HUES48 (cell line): ENCODE measurements at regions not wholly inside any gene's neighbourhood (a gene's known extent, or its start where the extent isn't known, plus 50 kb on each side); places are given as distances from the start of the nearest gene placed in this dataset.

Experiments
- H3K27ac ChIP-seq: one replicate; pipeline ENCODE4 v1.7.0; 2013; ENCODE audit warnings: low read depth, low read length, inconsistent platforms
- H3K27me3 ChIP-seq: 2 replicates; pipeline ENCODE4 v1.6.1; 2013; ENCODE audit warnings: mild to moderate bottlenecking, low read length; ENCODE audit not compliant: control insufficient read depth, insufficient read depth
- H3K36me3 ChIP-seq: 2 replicates; pipeline ENCODE4 v1.6.1; 2013; ENCODE audit warnings: low read length; ENCODE audit not compliant: control insufficient read depth, insufficient read depth
- H3K4me1 ChIP-seq: 2 replicates; pipeline ENCODE4 v1.6.1; 2013; ENCODE audit warnings: mild to moderate bottlenecking, low read length; ENCODE audit not compliant: control insufficient read depth, insufficient read depth
- H3K4me3 ChIP-seq: 2 replicates; pipeline ENCODE4 v1.5.1; 2013; ENCODE audit warnings: mild to moderate bottlenecking, low read depth, low read length
- H3K9ac ChIP-seq: 2 replicates; pipeline ENCODE4 v1.6.1; 2013; ENCODE audit warnings: mild to moderate bottlenecking, low read depth, low read length, moderate library complexity
- H3K9me3 ChIP-seq: 2 replicates; pipeline ENCODE4 v1.6.1; 2013; ENCODE audit warnings: low read length; ENCODE audit not compliant: control insufficient read depth, insufficient read depth

DNA sequence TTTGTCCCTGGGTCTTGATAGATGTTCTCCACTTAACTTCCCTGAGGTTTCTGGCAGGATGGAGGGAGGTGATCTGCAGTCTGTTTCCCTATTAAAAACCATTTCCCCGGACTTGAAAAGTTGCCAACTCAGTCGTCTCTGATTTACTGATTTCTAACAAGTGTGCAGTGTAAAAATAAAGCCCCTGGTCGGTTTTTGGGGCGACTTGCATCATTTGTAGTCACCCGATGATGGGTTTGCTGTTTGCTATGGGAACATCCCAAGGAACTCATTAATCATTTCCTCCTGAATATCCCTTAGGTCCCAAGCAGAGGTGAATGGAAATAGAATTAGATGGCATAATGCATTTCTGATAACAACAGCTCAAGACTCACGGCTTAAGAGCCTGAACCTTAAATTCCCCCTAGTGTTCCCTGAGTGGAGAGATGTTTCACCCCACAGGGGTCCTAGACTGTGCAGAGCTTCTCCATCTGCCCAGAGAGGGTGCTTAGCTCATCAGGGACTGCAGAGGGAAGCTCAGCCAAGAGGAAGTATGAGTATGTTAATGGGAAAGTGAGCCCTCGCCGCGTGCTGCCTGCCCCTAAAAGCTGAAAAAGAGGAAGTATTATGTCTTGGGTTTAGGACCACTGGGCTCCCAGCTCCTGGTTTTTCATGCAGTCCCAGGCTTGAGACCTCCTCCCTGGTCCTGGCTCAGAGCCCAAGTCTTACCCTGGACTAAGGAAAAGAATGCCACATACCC, 115.1 kb upstream of the DAP start:
- H3K4me1 ChIP-seq = 0 out of 2 replicates have a peak, but pooled peaks cover 4% of the 10 kb centered on the region
- H3K9me3 ChIP-seq = no peaks in the 10 kb centered on the region
- no peaks in the 10 kb centered on the region for H3K36me3 ChIP-seq
- no peaks in the 10 kb centered on the region for H3K27me3 ChIP-seq
- H3K4me3 ChIP-seq = no peak overlapping the region
- H3K27ac ChIP-seq = no peak overlapping the region
- no peak overlapping the region for H3K9ac ChIP-seq

- Histone ChIP-seq H3K4me3 (no peak overlapping the region), H3K27me3 (no peaks in the 10 kb centered on the region), H3K27ac (no peak overlapping the region), H3K36me3 (no peaks in the 10 kb centered on the region), H3K9ac (no peak overlapping the region), H3K9me3 (no peaks in the 10 kb centered on the region), H3K4me1 (0 out of 2 replicates have a peak, but pooled peaks cover 4% of the 10 kb centered on the region)
Observed at GRCh38 chr5:10875201-10875768, 114.3 kb upstream of the DAP start.

DNA sequence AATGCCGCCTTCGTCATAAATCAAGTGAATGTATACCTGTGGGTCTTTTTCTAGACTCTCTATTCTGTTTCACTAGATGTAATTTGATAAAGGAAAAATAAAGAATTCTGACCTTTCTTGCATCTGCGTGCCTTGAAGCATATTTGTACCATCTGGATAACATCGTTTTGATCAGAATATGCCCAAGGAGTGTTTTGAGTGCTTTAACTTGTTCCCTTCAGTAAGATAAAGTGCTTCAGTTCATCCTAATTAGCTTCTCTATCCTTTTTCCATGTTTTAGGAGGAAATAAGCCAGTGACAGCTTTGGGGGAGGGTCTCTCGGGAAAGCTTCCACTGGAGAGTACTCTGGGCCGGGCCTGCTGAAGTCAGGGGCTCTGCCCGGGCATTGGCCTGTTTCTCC, 113.5 kb upstream of the DAP start:
- no peak overlapping the region for H3K27ac ChIP-seq
- H3K36me3 ChIP-seq = no peaks in the 10 kb centered on the region
- no peaks in the 10 kb centered on the region for H3K27me3 ChIP-seq
- H3K9me3 ChIP-seq = no peaks in the 10 kb centered on the region
- H3K4me3 ChIP-seq = no peak overlapping the region
- 0 out of 2 replicates have a peak, but pooled peaks cover 4% of the 10 kb centered on the region for H3K4me1 ChIP-seq
- no peak overlapping the region for H3K9ac ChIP-seq

GRCh38 chr5:10870791-10871190, 109.8 kb upstream of the DAP start:
- Histone ChIP-seq H3K4me3 (no peak overlapping the region), H3K36me3 (no peaks in the 10 kb centered on the region), H3K9ac (no peak overlapping the region), H3K4me1 (0 out of 2 replicates have a peak, but pooled peaks cover 4% of the 10 kb centered on the region), H3K27me3 (no peaks in the 10 kb centered on the region), H3K27ac (no peak overlapping the region), H3K9me3 (no peaks in the 10 kb centered on the region)

- Histone ChIP-seq H3K27me3 (no peaks in the 10 kb centered on the region), H3K27ac (no peak overlapping the region), H3K4me1 (no peaks in the 10 kb centered on the region), H3K9me3 (no peaks in the 10 kb centered on the region), H3K9ac (no peak overlapping the region), H3K36me3 (no peaks in the 10 kb centered on the region), H3K4me3 (no peak overlapping the region)
Observed at GRCh38 chr5:10868956-10869355, 107.9 kb upstream of the DAP start.

DNA sequence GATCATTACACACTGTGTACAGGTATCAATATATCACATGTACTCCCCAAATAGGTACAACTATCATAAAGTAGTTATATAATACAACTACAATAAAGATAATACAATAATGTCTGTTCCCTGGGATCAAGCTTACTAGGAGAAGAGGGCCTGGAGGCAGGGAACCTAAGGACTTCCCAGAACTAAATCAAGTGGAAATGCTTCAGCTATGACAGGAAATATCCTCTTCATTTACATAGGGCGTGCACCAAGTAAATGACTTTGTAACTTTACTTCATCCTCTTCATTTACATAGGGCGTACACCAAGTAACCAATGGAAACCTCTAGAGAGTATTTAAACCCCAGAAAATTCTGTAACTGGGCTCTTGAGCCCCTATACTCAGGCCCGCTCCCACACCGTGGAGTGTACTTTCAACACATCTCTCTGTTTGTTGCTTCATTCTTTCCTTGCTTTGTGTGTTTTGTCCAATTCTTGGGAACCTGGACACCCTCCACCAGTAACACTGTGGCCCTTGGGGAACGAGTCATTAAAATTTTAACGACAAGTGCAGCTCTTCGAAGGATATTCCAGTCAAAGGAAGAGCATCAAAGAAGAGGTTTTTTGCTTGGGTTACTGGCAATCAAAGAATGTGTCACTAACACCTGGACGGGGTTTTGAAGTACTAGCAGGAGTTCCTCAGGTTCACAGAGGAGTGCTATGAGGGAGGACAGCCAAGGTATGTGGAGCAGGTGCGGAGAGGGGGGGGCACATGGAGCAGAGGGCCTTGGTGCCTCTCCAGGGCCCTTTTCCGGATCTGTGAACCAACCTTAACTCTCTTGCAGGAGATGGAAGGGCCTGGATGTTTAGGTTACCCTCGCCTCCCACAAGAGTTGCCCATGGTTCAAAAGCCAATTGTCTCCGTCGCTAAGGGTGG, 106.6 kb upstream of the DAP start:
- Histone ChIP-seq H3K4me3 (no peak overlapping the region), H3K9ac (no peak overlapping the region), H3K9me3 (no peaks in the 10 kb centered on the region), H3K27me3 (no peaks in the 10 kb centered on the region), H3K27ac (no peak overlapping the region), H3K36me3 (no peaks in the 10 kb centered on the region), H3K4me1 (no peaks in the 10 kb centered on the region)

DNA sequence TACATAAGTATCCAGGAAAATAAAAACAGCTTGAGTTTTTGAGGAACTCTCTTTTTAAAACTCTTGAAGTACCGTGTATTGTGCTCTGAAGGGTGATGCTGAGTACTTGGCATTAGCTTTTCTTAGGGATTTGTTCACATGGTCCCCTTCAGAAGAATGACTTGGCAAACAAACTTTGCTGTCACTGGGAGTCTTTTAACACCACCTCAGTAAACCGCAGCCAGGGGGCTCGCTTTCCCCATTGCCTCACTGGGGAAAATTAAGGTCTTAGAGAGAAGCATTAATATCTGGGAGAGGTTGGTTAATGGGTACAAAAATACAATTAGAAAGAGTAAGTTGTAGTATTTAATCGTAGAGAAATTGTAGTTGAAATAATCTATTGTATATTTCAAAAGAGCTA, 105.9 kb upstream of the DAP start:
- Histone ChIP-seq H3K4me3 (no peak overlapping the region), H3K9ac (no peak overlapping the region), H3K27me3 (no peaks in the 10 kb centered on the region), H3K36me3 (no peaks in the 10 kb centered on the region), H3K4me1 (no peaks in the 10 kb centered on the region), H3K27ac (no peak overlapping the region), H3K9me3 (no peaks in the 10 kb centered on the region)

- Histone ChIP-seq H3K27ac (no peak overlapping the region), H3K4me1 (no peaks in the 10 kb centered on the region), H3K4me3 (no peak overlapping the region), H3K27me3 (no peaks in the 10 kb centered on the region), H3K36me3 (no peaks in the 10 kb centered on the region), H3K9me3 (no peaks in the 10 kb centered on the region), H3K9ac (no peak overlapping the region)
Observed at GRCh38 chr5:10863763-10864383, 102.8 kb upstream of the DAP start.

DNA sequence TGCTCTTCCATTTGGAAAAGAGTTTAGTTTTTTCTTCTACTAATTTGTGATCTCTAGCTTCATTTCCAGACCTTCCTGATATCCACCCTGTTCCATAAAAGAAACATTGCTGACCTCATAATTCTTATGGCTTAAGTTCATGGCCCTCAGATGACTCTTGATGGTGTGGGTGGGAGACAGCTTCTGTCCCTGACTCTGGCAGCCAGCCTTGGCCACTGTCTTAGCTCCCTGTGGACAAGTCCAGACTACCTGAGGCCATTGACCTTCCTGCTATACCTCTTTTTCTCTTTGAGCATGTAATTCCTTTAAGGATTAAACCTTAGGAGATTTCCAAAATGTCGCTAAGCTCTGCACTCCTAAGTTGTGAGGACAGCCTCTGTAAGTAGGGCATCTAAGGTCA, 101.1 kb upstream of the DAP start:
- Histone ChIP-seq H3K4me3 (no peak overlapping the region), H3K9me3 (no peaks in the 10 kb centered on the region), H3K9ac (no peak overlapping the region), H3K36me3 (no peaks in the 10 kb centered on the region), H3K27me3 (peaks cover 11% of the 10 kb centered on the region), H3K4me1 (peaks cover 8% of the 10 kb centered on the region), H3K27ac (no peak overlapping the region)

DNA sequence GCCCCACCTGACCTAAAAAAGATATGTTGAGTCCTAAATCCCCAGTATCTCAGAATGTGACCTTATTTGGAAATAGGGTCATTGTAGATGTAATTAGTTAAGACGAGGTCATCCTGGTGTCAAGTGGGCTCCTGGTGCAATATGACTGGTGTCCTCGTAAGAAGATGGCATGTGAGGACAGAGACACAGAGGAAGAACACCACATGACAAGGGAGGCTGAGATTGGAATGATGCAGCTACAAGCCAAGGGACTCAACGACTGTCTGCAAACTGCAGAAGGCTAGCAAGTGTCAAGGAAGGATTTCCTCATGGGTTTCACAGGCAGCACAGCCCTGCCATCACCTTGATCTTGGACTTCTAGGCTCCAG, 100.4 kb upstream of the DAP start:
- peaks cover 12% of the 10 kb centered on the region for H3K4me1 ChIP-seq
- H3K27ac ChIP-seq = no peak overlapping the region
- H3K27me3 ChIP-seq = peaks cover 11% of the 10 kb centered on the region
- no peaks in the 10 kb centered on the region for H3K9me3 ChIP-seq
- H3K9ac ChIP-seq = no peak overlapping the region
- H3K4me3 ChIP-seq = no peak overlapping the region
- H3K36me3 ChIP-seq = no peaks in the 10 kb centered on the region
